ENCODE measurements at regions not wholly inside any gene's neighbourhood (a gene's known extent, or its start where the extent isn't known, plus 50 kb on each side); places are given as distances from the start of the nearest gene placed in this dataset.

GRCh38 chr4:162349395-162349794, 185.6 kb upstream of the FSTL5 start:
- TF ChIP-seq EZH2phosphoT487 (IDR thresholded peaks at IDR 0.05; ENCODE audit: low read length) (no peak), CTCF (IDR thresholded peaks at IDR 0.05; ENCODE audit: low read length) (no peak)
